22Rv1 (cell line): ENCODE measurements at regions not wholly inside any gene's neighbourhood (a gene's known extent, or its start where the extent isn't known, plus 50 kb on each side); places are given as distances from the start of the nearest gene placed in this dataset.

Source experiments
- H3K27ac ChIP-seq: fragments of 450-650 bp; 2 replicates; pipeline ENCODE4 v1.5.1; 2017
- ZFX ChIP-seq: fragments of 450-650 bp; IDR thresholded peaks from 2 replicates; pipeline ENCODE4 v1.6.1; 2017; ENCODE audit warnings: antibody characterized with exemption, borderline replicate concordance
- TF ChIP-seq, protein P1 (sequence below): fragments of 450-650 bp; IDR thresholded peaks from 2 replicates; pipeline ENCODE4 v1.5.1; 2017; ENCODE audit warnings: mild to moderate bottlenecking

DNA sequence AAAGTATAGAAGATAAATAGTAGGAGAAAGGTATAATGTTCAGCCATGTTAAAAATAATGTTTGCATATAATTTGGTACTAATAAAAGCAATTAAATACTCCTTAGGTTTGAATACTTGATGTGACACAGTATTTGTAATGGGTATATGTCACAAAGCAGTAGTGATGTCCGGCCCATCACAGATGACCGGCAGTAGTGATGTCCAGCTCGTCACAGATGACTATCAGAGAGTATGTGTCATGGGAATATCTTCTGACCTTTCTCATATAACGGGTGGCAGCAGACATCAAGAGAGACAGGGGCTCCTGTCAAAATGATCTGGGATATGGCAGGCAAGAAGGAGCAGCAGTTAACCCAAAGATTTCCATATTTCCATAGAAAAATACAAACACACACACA is 477.4 kb upstream of the KLF6 start:
- TF ChIP-seq ZFX = no peak
- TF ChIP-seq, protein P1, sequence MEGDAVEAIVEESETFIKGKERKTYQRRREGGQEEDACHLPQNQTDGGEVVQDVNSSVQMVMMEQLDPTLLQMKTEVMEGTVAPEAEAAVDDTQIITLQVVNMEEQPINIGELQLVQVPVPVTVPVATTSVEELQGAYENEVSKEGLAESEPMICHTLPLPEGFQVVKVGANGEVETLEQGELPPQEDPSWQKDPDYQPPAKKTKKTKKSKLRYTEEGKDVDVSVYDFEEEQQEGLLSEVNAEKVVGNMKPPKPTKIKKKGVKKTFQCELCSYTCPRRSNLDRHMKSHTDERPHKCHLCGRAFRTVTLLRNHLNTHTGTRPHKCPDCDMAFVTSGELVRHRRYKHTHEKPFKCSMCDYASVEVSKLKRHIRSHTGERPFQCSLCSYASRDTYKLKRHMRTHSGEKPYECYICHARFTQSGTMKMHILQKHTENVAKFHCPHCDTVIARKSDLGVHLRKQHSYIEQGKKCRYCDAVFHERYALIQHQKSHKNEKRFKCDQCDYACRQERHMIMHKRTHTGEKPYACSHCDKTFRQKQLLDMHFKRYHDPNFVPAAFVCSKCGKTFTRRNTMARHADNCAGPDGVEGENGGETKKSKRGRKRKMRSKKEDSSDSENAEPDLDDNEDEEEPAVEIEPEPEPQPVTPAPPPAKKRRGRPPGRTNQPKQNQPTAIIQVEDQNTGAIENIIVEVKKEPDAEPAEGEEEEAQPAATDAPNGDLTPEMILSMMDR = no peak
- no peak overlapping the region for H3K27ac ChIP-seq

DNA sequence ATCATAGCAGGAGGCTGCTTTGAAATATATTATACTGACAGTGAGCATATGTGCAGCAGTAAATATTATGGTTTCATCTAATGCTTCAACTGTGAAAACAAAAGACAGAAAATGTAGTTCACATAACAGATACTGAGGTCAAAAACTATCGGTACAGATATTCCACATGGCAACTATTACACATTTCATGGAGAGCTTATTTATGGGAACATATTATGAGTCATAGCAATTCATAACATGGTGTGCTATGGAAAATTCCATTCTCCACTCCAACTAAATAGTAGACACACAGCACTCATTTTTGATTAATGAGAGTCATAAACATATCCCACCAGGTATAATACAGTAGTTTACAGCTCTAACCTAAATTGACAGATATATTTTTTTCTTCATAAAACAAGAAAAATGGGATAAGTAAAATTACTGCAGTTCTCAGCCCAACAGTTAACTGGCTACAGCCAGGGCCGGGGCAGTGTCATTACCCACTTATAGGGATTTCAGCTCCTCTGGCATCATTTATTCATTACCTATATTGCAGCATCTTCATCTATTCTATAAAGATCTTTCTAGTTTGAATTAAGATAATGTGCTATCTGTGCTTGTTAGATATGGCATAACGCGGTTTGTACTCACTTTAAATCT is 475.6 kb upstream of the KLF6 start:
- no peak for TF ChIP-seq ZFX
- TF ChIP-seq, protein P1 = no peak
- no peak overlapping the region for H3K27ac ChIP-seq

DNA sequence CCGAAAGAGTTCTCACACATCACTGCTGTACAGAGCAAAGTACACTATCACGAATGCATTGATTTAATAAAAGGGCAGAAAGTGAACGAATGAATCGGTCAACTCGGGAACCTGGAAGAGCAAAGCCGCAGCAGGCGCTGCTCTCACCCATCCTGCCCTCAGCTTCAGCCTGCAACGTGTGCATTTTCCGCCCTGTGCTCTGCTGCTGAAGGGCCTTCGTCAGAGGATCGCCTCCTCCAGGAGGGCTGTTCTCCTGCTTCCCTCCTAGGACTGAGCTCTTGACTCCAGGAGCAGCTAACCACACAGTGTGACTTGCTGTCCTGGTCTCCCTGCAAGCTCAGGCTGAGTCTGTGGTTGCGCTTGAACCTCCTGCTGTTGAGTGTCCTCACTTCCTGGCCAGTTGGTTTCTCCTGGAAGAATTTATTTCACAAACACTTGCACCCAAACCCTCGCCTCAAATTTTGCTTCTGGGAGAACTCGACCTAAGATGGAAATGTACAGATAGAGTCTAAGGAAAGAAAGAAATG is 473.0 kb upstream of the KLF6 start:
- no peak for TF ChIP-seq ZFX
- TF ChIP-seq, protein P1 = no peak
- H3K27ac ChIP-seq = no peak overlapping the region

DNA sequence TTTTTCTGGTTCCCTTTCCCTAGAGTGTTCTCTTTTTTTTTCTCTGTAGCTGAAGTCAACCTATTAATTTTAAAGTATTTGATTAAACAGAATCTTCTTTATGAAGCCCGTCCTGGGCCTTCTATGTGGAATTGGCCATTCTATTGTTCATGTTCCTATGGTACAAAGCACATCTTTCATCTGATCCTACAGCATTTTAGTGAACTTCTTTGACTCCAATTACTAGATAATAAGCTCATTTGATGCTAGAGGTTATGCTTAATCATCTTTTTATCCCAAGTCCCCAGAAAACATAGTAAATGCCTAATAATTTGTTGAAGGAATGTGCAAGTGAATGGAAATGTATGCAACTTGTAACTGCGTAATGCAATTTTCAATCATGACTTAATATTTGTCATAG is 472.0 kb upstream of the KLF6 start:
- TF ChIP-seq, protein P1 = no peak
- no peak overlapping the region for H3K27ac ChIP-seq

DNA sequence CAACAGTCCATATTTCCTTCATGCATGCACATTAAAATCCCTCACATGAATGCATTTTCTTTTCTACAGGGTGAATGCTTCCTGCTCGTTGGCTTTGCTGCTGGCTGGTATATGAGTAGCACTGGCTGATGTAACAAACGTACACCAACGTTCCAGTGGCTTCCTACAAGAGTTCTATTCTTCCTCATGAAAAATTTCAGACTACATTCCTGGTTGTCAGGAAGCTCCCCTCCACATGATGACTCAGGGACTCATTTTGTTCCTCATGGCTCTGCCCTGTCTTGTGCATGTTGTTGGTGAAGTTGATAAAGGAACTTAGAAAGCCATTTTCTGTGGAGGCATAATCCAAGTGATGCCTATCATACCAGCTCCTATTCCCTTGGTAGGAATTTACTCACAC is 470.7 kb upstream of the KLF6 start:
- TF ChIP-seq, protein P1 = no peak
- TF ChIP-seq ZFX = no peak
- H3K27ac ChIP-seq = no peak overlapping the region

DNA sequence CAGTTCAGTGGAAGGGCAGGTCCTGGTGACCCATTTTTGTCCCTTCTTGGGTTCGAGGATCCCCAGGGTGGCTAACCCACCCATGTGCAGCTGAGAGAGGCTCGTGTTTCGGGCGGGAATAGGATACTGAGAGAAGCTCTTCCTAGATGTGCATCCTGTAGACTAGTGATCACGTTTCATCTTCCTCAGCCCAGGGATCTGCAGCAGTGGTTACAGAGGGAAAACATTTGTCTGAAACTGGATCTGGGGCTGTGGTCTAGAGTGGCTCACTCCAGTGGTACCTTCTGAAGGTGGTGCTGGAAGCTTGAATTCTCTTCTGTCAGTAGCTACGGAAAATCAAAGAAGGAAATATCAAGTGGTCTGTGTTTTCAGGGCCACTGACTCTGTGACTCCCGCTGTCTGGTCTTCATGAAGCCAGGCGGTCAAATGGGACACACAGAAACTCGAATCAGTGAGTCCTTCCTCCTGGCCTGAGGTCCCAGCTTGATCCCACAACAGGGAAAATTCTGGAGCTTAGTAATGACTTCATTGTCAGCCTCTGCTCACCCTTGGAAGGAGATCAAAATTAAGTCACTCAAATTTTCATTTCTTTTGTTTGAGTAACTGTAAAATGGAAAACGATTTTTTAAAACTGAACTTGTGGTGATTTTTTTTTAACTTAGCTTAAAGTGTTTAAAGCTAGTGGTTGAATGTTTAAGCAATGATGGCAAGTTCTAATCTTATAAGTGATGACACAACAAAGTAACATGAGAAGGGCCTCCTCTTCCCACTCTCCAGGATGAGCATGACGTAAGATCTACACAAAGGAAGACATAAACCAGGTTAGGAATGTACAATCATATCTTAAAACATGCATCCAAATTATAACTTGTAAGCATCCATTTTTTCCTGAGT is 469.3 kb upstream of the KLF6 start:
- H3K27ac ChIP-seq = no peak overlapping the region
- TF ChIP-seq ZFX = no peak
- TF ChIP-seq, protein P1 = no peak

DNA sequence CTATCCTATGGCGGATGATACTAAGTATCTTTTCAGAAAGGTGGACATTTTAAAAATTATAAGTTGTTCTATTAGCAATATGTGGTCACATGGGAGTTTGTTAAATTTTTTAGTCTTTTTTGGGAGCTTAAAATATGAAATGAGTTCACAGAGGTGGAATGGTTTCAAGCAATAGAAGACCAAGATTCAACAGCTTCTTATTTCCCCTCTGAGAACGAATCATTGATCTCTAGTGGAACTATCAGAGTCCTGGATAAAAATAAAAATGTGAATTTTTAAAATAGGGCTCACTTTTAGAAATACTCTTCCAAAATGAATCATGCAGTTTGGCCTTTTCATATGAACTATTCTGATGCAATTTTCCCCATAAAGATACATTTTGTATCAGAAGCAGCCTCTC is 467.7 kb upstream of the KLF6 start:
- no peak overlapping the region for H3K27ac ChIP-seq
- TF ChIP-seq, protein P1 = no peak
- no peak for TF ChIP-seq ZFX
